Suprapubic skin (tissue), 4 donors: ENCODE measurements at regions not wholly inside any gene's neighbourhood (a gene's known extent, or its start where the extent isn't known, plus 50 kb on each side); places are given as distances from the start of the nearest gene placed in this dataset.

ENCODE experiments used
- CTCF ChIP-seq, 2 donors: fragments of 200-600 bp in 1 of 2; fragments of 450-650 bp in 1 of 2; sonication (generic) in 1 of 2; IDR thresholded peaks; one replicate each; pipeline ENCODE4 v1.5.1; 2016 to 2019; ENCODE audit warnings: antibody characterized with exemption in 2 of 2, mild to moderate bottlenecking in 1 of 2, moderate library complexity in 1 of 2
- EP300 ChIP-seq: sonication (generic); formaldehyde crosslinking; IDR thresholded peaks from one replicate; pipeline ENCODE4 v1.6.1; 2017; ENCODE audit warnings: antibody characterized with exemption
- POLR2AphosphoS5 ChIP-seq, 3 donors: sonication (generic); formaldehyde crosslinking; IDR thresholded peaks; one replicate each; pipeline ENCODE4 v1.6.1; 2017; ENCODE audit warnings: antibody characterized with exemption in 3 of 3

- TF ChIP-seq CTCF (IDR thresholded peaks at IDR 0.05) (no peak), POLR2AphosphoS5 (IDR thresholded peaks at IDR 0.05) (no peak), EP300 (no peak)
These were observed 313.0 kb upstream of the DEFB112 start for GRCh38 chr6:50362706-50363105.
